HG02938 (cell line): ENCODE measurements at regions not wholly inside any gene's neighbourhood (a gene's known extent, or its start where the extent isn't known, plus 50 kb on each side); places are given as distances from the start of the nearest gene placed in this dataset.
"Not testable (repeated sequence)": the region's sequence is repeated elsewhere in the genome, so short reads cannot be mapped to it uniquely, and the experiment has no call there.

Experiments used
- ATAC-seq: cut with Tn5 transposase; IDR thresholded peaks from one replicate; pipeline ENCODE4 v1.9.1; 2021; ENCODE audit warnings: mild to moderate bottlenecking, moderate library complexity; ENCODE audit not compliant: unreplicated experiment

DNA sequence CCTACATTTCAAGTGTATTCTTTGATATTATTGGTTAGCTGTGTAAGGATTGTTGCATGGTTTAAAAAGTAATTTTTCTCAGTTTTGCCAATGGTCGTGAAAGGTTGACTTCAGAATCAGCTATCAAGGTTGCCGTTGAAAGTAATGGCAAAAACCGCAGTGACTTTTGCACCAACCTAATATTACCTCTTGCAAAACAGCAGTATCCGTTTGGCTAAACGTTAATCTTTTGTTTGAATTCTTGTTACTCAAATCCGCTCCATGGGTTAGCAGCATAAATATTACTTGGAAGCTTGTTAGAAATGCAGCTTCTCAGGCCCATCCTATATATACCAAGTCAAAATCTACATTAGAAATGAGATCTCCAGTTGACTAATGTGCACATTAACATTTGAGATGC is 141.6 kb upstream of the PRSS12 start:
- not testable (repeated sequence) for ATAC-seq

DNA sequence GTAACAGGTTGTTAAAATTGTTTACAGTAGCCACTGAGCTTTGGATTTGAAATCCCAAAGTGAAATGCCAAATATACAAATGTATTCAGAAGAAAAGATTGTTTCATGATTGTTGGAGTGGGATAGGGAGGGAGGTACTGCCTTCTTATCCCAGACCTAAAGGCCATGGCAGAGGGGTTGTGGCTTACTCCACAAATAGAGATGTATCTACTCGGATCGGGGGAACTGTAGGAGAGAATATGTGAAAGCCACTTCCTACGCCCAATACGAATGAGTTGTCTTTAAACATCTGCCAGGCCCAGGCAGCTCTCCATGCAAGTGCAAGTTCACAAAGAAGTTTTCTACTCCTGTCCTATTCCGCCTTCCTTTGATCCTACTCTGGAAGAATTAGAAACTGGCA is 150.2 kb upstream of the PRSS12 start:
- ATAC-seq = not testable (repeated sequence)

GRCh38 chr4:118504927-118505326 is 152.1 kb upstream of the PRSS12 start:
- ATAC-seq = not testable (repeated sequence)

DNA sequence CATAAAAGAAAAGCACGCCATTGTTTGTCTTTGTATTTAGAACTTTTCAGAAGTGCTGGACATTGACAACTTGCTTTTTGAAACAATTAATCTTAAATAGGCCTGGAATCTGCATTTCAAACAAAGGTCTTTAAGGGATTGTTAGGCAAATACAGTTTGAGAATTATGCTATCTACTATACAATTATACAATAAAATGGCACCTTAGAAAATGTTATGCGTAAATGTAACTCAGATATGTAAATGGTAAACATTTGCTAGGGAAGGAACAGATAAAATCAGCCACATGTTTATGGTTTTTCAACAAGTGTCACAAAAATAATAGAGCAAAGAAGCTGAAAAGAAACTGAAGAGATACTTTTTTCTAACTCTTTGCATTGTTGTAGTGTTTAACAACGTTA is 152.7 kb upstream of the PRSS12 start:
- ATAC-seq = not testable (repeated sequence)

GRCh38 chr4:118512870-118513269 is 160.1 kb upstream of the PRSS12 start:
- ATAC-seq = not testable (repeated sequence)

- ATAC-seq = not testable (repeated sequence)
Observed at GRCh38 chr4:118514332-118514731, 161.5 kb upstream of the PRSS12 start.

- ATAC-seq = not testable (repeated sequence)
Observed at GRCh38 chr4:118516107-118516506, 163.3 kb upstream of the PRSS12 start.

- ATAC-seq = not testable (repeated sequence)
Observed at GRCh38 chr4:118530107-118530506, 155.1 kb upstream of the METTL14 start.

DNA sequence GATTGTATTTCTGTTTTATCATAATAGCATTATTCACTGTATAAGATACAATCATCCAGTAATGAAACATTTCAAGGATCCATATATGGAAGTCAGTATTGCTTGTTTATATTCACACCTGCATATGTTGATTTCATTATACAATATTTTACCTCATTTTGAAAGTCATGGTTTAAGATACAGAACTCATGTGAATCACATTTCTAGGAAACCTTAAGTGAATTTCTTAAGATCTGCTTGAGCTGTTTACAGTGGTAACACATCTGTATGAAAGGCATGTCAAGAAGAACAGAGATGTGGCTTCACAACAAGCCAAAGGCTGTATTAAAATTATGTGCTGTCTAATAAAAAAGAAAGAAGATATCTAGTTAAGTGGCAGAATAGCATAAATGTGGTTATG is 153.2 kb upstream of the METTL14 start:
- not testable (repeated sequence) for ATAC-seq

DNA sequence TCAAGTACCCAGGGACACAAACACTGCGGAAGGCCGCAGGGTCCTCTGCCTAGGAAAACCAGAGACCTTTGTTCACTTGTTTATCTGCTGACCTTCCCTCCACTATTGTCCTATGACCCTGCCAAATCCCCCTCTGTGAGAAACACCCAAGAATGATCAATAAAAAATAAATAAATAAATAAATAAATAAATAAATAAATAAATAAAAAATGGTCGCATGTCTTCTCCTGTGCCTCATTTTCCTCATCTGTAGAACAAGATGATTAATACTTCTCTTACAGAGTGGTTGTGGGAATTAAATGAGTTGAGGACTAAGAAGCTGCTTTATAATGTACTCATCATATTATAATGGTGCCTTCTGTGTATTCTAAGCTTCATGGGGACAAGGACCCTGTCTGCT is 149.4 kb upstream of the METTL14 start:
- ATAC-seq = not testable (repeated sequence)

DNA sequence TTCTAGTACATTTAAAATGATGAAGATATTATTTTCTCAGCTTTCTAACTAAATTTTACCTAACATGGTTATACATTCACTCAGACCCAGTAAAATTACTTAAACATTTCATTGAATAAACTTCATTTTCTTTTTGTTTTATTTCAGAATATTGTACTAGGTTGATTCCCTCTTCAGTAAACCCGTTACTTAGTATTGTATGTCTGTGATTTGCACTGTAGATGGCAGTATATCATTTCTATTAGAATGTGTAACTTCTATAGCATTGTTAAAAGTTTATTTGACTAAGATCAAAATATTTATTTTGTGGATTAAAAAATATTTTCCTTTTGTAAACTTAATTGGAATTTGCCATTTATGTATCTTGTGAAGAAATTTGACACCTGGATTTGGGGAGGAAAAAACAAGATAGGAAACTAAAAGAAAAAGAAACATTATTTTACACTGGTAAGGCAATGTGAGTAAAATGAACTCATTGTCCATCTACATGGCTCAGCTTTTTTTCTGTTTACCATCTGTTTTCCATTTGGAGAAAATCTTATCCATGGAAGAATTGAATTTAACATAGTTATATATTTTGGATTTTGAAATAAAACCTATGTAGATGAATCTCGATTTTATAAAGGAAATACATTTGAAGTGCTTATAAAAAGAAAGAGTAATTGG is 145.6 kb upstream of the METTL14 start:
- ATAC-seq = peak; percentile 75

GRCh38 chr4:118556576-118556975 is 128.6 kb upstream of the METTL14 start:
- not testable (repeated sequence) for ATAC-seq

DNA sequence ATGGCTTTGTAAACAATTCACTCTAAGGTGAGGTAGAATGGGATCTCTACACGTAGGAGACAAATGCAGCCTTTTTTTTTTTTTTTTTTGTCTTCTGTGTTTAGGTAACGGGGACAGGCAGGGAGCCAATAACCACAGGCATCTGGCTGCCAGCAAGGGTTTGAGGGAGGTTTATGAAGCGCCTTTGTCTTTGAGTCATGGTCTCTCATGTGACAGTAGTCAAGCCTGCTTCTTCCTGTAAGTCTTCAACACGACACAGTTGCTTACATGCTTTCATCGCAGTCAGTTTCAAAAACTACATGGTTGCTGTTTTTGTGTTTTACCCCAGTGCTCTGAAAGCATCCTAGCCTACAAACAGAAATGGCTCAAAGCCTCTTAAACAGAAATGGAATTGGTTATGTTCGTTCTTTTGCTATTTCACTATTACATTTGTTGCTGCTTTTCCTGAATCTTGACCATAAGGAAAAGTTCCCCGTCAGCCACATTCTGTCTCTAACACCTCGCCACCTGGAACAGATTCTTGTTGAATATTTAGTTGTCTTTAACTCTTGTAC is 127.8 kb upstream of the METTL14 start:
- no peak for ATAC-seq

DNA sequence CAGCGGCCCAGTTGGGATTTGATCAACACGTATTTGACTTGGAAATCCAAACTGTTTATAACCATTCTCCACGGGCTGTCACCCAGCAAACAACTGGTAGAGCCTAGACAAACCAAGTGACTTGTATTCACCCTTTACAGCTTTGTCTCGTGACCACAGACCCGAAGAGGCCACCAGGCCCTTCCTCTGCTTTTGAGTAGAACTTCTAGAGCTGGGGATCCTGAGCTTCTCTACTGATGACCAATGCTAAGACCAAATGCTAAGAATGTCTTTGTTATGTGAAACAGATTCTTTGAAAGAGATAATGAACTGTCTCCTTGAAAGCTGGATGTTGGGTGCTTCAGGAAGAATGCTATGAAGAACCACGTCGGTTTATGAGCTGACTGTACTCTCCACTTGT is 127.0 kb upstream of the METTL14 start:
- ATAC-seq = not testable (repeated sequence)

DNA sequence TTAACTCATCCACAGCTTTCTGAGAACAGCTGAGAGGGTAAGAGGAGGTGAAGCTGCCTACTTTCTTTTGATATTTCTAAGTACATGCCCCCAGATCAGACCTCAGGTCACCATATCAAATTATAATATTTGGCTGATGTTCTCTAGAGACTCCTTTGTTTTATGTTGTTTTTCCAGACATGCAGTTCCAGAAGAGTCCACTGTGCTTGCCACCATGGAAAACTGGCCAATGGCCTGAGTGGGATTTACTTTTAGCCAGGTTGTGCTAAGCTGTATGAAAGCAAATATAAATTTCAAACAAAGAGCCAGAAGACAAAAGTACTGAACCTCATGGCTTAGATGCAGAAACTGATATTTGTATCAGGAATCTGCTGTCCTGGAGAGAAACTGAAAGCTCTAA is 123.6 kb upstream of the METTL14 start:
- ATAC-seq = not testable (repeated sequence)

- peak; percentile 79 for ATAC-seq
Observed at GRCh38 chr4:118566003-118566513, 119.1 kb upstream of the METTL14 start.

GRCh38 chr4:118572991-118573390 is 112.2 kb upstream of the METTL14 start:
- ATAC-seq = not testable (repeated sequence)

GRCh38 chr4:118574251-118574913 is 110.8 kb upstream of the METTL14 start:
- ATAC-seq = not testable (repeated sequence)

DNA sequence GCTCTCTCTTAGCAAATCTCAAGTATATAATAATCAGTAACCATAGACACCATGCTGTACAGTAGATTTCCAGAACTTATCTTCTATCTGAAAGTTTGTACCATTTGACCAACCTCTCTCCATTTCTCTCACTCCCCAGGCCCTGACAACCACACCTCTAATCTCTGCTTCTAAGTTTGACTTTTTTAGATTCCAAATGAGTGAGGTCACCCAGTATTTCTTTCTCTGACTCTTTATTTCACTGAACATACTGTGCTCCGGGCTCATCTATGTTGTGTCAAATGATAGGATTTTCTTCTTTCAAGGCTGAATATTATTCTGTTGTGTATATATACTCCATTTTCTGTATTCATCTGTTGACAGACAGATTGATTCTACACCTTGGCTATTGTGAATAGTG is 110.1 kb upstream of the METTL14 start:
- ATAC-seq = not testable (repeated sequence)

- not testable (repeated sequence) for ATAC-seq
Observed at GRCh38 chr4:118575726-118576125, 109.5 kb upstream of the METTL14 start.

DNA sequence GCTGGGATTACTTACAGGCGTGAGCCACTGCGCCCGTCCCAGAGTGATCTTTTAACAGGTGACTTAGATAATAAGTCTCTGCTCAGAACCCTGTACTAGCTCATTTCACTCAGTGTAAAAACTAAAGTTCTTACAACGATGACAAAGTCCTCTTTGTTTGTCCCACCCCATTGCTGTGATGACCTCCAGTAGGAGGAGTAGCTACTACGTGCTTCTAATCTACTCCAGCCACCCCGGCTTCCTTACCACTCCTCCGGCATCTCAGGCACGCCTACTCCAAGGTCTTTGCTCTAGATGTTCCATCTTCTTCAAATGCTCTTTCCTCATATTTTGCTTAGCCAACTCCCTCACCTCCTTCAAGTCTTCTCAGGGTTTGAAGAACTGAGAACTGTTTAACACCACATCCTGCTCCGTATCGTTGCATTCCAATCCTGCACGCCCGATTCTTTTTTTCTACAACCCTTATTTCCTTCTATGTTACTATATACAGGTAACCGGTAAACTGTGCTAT is 108.4 kb upstream of the METTL14 start:
- not testable (repeated sequence) for ATAC-seq

DNA sequence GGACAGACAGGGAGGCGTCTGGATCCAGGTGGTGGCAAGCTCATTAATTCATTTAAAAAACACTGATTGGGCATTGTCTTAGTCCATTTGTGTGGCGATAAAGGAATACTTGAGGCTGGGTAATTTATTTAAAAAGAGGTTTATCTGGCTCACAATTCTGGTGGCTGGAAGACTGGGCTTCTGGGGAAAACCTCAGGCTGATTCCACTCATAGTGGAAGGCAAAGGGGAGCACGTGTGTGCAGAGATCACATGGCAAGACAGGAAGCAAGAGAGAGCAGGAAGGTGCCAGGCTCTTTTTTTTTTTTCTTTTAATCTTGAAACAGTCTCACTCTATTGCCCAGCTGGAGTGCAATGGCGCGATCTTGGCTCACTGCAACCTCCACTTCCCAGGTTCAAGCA is 100.2 kb upstream of the METTL14 start:
- ATAC-seq = no peak
